WI38 (cell line): ENCODE measurements at regions not wholly inside any gene's neighbourhood (a gene's known extent, or its start where the extent isn't known, plus 50 kb on each side); places are given as distances from the start of the nearest gene placed in this dataset.

Experiments
- H3K4me3 ChIP-seq: 2 replicates; pipeline ENCODE4 v1.5.1; 2011; ENCODE audit warnings: low read depth, mild to moderate bottlenecking, control low read depth, low read length
- CTCF ChIP-seq: IDR thresholded peaks from 2 replicates; pipeline ENCODE4 v1.5.1; 2012; ENCODE audit warnings: low read depth, mild to moderate bottlenecking, control low read depth, low read length

GRCh38 chr17:13962716-13963240 is 106.5 kb upstream of the COX10 start:
- TF ChIP-seq CTCF, result no peak
- H3K4me3 ChIP-seq, result no peak overlapping the region

- H3K4me3 ChIP-seq, result no peak overlapping the region
- TF ChIP-seq CTCF, result no peak
Observed at GRCh38 chr17:13967416-13967815, 101.9 kb upstream of the COX10 start.

GRCh38 chr17:13970531-13970930 is 98.8 kb upstream of the COX10 start:
- no peak for TF ChIP-seq CTCF
- H3K4me3 ChIP-seq, result no peak overlapping the region

GRCh38 chr17:13973960-13974651 is 95.2 kb upstream of the COX10 start:
- no peak for TF ChIP-seq CTCF
- H3K4me3 ChIP-seq, result no peak overlapping the region

- TF ChIP-seq CTCF, result no peak
- no peak overlapping the region for H3K4me3 ChIP-seq
Observed at GRCh38 chr17:13977837-13978236, 91.5 kb upstream of the COX10 start.

- no peak for TF ChIP-seq CTCF
Observed at GRCh38 chr17:13978478-13978877, 90.8 kb upstream of the COX10 start.

GRCh38 chr17:13981881-13982280 is 87.4 kb upstream of the COX10 start:
- no peak for TF ChIP-seq CTCF
- no peak overlapping the region for H3K4me3 ChIP-seq

More at GRCh38 chr17:13978478-13978877, 90.8 kb upstream of the COX10 start:
- no peak overlapping the region for H3K4me3 ChIP-seq
